ENCODE measurements at regions not wholly inside any gene's neighbourhood (a gene's known extent, or its start where the extent isn't known, plus 50 kb on each side); places are given as distances from the start of the nearest gene placed in this dataset.

DNA sequence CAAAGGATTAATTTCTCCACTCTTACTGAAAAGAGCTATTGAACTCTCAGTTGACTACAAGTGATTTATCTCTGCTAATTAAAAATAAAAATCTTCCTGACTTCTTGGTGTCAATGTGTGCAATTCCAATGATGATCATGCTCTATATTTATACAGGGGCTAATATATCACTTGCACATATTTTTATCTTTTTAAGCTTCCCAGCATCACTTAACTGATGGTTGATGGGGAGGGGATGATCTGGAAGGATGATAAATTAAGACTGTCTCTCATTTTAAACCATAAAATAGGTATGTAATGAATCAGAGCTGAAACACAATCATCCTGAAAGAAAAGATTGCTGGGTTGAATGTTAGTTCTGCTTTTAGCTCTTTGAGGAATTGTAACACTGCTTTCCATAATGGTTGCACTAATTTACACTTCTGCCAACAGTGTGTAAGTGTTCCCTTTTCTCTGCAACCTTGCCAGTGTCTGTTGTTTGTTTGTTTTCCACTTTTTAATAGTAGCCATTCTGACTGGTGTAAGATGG, 169.6 kb upstream of the ECI2 start:
- no peak for DNase-seq
- ATAC-seq: no peak
- intact Hi-C loops (cut with micrococcal nuclease): no loop called here

- no peak for DNase-seq
- no peak for ATAC-seq
- intact Hi-C loops (cut with micrococcal nuclease): no loop called here
Observed at GRCh38 chr6:4303638-4304037, 168.3 kb upstream of the ECI2 start.

GRCh38 chr6:4302524-4302923, 167.1 kb upstream of the ECI2 start:
- DNase-seq: no peak
- intact Hi-C loops (cut with micrococcal nuclease): no loop called here
- ATAC-seq: no peak

DNA sequence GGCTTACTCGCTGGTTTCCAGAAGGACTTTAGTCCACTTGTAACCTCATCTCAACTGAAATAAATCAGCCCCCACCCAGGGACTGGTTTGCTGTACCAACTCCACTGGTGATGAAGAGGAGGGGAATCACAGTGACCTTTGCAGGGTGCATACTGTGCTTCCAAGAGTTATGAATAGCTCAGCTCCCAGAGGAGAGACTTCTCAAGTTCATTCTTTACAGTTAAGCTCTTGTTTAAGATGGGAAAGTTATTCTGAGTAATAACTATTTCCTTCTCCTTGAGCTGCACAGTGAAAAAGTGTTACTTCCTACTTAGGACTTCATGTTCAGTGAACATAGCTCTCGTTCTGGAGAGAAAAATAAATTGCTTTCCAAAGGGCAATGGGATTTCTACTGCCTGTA, 166.5 kb upstream of the ECI2 start:
- intact Hi-C loops (cut with micrococcal nuclease): no loop called here
- no peak for DNase-seq
- peak; percentile 72 for ATAC-seq

DNA sequence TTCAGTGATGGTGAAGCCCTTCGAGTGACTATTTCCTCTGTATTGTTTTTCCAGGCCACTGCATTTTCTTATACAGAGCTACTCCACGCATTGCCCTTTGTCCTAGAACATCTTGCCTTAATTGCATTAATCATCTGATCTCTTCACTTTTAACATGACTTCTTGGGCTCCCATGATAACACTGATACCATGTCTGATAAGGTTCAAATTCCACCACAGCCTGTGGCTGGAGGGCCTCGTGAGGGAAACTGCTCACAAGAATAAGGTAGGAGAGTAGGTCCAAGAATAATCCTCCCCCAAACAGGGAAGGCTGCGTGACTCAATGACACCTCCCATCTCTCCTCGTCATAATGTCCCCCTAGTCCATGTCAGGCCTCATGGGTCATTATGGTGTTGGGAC, 165.5 kb upstream of the ECI2 start:
- DNase-seq (no peak), ATAC-seq (no peak)
- intact Hi-C loops (cut with micrococcal nuclease): no loop called here

DNA sequence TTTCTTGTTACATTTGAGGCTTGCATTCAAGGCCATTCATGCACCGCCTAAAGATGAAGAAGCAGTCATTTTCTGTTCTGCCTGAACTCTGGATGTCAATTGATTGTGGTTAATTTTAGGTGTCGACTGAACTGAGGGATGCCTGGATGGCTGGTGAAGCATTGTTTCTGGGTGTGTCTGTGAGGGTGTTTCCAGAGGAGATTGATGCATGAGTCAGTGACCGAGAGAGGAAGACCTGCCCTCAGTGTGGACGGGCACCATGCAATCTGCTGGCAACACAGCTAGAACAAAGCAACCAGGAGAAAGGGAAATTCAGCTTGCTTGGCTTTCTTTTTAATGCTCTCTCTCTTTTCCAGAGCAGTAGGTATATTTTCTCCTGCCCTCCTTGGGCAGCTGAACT, 164.1 kb upstream of the ECI2 start:
- no peak for DNase-seq
- no peak for ATAC-seq
- intact Hi-C loops (cut with micrococcal nuclease): no loop called here

- no peak for ATAC-seq
- intact Hi-C loops (cut with micrococcal nuclease): no loop called here
- DNase-seq: no peak
Observed at GRCh38 chr6:4297348-4297747, 162.0 kb upstream of the ECI2 start.

DNA sequence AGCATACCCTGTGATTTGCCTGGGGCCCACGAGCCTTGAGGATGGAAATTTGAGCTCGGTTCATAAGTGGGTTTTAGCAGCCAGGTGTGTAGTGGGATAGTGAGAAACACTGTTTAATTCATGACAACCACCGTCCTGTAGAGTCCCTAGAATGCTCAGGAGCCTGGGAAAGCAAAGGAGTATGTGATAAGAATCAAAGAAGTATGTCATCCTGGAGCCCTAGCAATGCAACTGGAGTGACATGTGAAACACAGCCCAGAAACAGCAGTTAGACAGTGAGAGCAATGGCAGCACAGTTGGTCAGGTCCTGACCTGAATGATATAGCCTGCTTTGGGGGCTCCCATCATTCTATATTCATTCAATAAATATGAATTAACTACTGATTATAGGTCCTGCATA, 161.2 kb upstream of the ECI2 start:
- intact Hi-C loops (cut with micrococcal nuclease): no loop called here
- DNase-seq (no peak), ATAC-seq (no peak)

GRCh38 chr6:4295783-4296155, 160.4 kb upstream of the ECI2 start:
- intact Hi-C loops (cut with micrococcal nuclease): no loop called here
- DNase-seq: no peak
- no peak for ATAC-seq

DNA sequence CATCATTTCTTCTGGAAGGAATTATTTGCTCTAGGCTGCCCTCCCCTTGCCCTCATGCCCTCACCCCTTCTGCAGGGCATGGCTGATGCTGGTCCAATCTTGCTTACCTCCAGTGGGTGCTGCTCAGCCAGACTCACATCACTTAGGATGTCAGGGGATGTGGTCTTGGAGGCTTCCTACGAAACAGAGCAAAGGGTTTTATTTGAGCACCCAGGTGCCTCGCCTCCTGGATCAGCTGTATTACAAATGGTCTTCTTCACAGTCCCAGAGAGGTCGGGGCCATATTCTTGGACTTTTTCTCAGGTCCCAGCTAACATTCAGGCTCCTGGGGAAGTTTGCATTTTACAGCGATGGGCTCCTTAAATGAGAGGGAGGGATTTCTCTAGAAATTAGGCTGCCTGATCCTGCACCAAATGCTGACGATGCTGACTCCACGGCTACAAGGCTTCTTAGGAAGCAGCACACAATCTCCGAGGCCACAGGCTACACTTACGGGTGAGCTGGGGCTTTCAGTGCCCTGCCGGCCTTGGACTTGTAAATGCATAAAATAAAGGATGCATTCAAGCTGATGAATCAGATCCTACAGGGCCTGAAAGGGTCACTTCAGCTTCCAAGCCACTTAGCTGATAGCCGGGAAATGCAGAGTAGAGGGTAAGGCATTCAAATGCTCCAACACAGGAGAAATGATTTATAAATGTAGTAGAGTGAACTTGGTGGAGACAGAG, 159.8 kb upstream of the ECI2 start:
- DNase-seq (no peak), ATAC-seq (no peak)
- intact Hi-C loops (cut with micrococcal nuclease): no loop called here

DNA sequence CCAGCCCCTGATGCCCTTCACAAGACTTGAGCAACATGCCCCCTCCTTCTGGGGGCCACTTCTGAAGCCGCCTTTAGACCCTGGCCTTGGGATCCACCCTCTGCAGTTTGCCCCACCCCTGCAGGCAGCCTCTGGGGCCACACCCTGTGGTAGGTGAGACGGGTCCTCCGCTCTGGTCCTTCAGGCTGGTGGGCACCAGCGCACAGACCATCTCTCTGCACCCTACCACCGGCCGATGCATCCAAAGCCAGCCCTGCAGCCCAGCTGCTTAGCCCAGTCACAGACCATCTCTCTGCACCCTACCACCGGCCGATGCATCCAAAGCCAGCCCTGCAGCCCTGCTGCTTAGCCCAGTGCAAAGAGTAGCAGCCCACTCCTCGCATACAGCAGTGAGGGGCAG, 159.3 kb upstream of the ECI2 start:
- intact Hi-C loops (cut with micrococcal nuclease): no loop called here
- DNase-seq (no peak), ATAC-seq (no peak)

DNA sequence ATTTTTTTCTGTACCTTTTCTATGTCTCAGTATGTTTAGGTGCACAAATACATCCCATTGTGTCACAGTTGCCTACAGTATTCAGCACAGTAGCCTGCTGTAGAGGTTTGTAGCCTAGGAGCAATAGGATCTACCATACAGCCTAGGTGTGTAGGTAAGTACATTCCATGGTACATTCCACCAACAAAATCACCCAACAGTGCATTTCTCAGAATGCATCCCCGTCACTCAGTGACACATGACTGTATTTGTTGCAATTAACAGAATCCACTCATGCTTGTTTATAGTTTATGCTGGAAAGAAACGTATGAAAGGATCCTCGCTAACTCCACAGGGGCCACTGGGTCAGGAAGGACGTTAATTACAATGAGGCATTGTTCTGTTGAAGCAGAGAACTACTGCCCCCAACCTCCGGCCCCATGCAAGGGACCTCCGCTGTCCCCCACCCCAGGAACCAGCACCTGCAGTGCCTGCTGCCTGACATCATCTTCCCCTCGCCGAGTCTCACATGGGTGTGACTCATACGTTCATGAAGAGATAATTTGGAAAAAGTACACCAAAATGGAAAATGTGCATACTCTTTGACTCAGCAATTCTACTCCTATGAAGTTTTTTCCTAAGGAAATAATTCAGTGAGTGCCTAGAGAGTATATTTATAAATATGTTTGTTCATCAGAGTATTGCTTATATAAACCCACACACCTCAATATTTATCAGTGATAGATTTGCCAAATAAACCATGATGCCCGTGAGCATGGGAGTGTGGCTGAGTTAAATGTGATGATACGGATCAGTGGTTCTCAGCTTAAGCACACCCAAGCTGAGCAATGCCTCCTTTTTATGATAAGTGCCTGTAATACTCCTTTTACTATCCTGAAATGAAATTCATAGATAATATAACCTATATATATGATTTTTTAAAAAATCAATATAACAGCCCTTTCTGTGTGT, 156.4 kb upstream of the ECI2 start:
- ATAC-seq: no peak

DNA sequence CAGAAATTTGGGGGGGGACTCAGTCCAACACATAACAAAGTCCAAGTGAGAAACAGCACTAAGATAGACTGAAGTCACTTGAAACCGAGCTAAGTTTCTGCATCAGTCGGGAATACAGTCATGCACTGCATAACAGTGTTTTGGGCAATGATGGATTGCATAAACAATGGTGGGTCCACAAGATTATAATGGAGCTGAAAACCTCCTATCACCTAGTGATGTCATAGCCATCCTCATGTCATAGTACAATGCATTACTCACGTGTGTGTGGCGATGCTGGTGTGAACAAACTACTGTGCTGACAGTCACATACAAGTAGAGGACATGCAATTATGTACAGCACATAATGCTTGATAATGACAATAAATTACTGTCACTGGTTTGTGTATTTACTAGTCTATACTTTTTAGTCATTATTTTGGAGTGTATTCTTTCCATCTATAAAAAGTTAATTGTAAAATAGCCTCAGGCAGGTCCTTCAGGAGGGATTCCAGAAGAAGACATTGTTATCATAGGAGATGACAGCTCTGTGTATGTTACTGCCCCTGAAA, 154.5 kb upstream of the ECI2 start:
- no peak for ATAC-seq
- intact Hi-C loops (cut with micrococcal nuclease): no loop called here

More for the DNA sequence above, 156.4 kb upstream of the ECI2 start:
- intact Hi-C loops (cut with micrococcal nuclease): no loop called here
- no peak for DNase-seq

DNA sequence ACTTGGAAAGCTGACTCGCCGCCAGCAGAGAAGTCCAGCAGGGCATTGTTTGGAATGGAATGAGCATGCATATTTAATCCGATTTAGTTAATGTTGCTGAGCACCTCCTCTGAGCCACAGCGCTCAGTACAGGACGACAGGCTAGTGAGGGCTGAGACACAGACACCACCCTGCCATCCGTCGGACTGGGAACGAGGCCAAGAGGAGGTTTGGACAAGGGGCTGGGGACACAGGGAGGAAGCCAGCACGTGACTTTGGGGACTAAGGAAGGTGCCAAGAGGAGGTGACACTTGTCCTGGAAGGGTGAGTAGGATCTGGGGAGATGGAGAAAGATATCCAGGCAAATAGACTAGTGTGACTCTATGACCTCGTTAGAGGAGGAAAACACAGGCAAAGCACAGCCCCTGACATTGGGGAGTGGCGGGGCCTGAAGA, 152.5 kb upstream of the ECI2 start:
- intact Hi-C loops (cut with micrococcal nuclease): no loop called here
- DNase-seq (peak; percentile 30), ATAC-seq (peak; percentile 61)

More for the DNA sequence above, 154.5 kb upstream of the ECI2 start:
- DNase-seq: no peak

DNA sequence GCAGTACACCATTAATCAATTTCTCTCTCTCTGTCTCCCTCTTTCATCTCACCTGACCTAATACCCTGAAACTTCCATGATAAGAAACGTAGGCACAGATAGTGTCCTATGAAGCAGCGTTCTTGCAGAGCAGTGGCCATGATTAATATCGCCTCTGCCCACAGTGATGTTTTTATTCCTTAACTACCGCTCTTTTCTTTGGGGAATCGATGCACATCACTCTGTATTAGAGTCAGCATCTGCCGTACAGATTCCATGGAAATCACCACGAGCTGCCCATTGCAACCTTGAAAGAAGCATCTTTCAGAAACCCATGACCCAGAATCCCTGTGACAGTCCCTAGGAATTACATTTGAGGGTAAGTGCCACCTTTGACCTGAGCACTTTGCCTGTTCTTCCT, 152.0 kb upstream of the ECI2 start:
- no peak for ATAC-seq
- intact Hi-C loops (cut with micrococcal nuclease): no loop called here
- no peak for DNase-seq

GRCh38 chr6:4282926-4283325, 147.6 kb upstream of the ECI2 start:
- intact Hi-C loops (cut with micrococcal nuclease): no loop called here
- ATAC-seq (no peak), DNase-seq (no peak)

DNA sequence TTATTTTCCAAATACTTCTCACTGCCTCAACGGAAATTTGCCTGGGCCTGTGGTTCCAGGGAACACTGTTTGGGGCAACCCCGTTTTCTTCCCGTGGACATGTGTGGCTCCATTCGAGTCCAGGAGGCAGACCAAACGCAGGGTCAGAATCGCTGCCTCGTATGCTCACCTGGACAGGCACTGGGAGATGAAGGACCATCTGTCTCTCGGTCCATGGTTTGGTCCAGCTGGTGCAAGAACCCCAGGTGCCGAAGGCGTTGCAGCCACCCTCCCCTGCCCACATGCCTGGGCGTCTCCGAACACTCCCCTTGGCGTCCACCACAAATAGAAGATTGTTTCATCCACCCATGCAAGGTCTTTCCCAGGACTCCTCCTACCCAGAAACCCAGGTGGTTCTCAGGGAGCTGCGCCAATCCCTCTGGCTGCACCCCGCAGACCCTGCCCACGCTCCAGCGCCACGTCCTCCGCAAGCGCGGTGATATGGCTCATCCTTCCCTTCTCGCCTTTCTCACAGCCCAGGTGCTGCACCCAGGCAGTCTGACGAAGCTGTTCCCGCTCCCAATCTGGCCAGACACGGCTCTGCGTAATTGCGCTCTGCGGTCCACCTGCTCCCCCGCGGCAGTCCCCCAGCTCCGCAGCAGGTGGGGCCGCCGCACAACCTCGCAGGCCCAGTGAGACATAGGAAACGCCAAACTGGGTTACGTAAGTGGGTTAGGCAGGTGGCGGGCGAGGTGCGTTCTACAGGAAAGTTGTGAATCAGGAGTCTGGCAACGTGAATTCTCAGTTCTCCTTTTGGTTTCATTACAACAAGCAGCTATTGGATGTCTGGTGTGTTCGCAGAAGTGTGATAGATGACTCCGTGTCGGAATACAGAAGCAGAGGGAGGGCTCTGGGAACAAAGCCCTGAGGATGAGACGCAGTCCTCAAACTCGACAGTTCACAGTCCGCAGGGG, 146.2 kb upstream of the ECI2 start:
- DNase-seq: peak; percentile 62
- intact Hi-C loops (cut with micrococcal nuclease): no loop called here
- ATAC-seq: peak; percentile 92

DNA sequence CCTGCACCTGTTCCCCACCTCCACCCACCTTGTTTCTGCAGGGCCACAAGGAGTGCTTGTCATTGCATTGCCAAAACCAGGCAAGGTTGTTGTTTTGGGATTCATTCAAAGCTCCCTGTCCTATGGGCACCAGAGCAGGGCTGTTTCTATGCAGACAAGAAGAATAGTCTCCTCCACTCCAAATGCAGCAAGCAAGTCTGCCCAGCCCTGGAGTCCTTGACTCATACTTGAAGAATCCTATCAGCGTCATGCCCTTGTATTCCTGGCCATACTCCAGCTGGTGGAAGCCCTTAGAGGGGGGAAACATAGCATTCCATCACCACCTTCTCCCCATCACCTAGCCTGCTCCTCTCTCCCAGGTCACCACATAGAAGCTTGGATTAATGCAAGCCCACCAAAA, 145.3 kb upstream of the ECI2 start:
- intact Hi-C loops (cut with micrococcal nuclease): no loop called here
- no peak for DNase-seq

GRCh38 chr6:4280031-4280430, 144.7 kb upstream of the ECI2 start:
- DNase-seq (no peak), ATAC-seq (no peak)
- intact Hi-C loops (cut with micrococcal nuclease): no loop called here

More for the DNA sequence above, 145.3 kb upstream of the ECI2 start:
- ATAC-seq: peak; percentile 30

Measured in left ventricle myocardium superior (tissue), 1 donor.